HG03439 (cell line): ENCODE measurements at regions not wholly inside any gene's neighbourhood (a gene's known extent, or its start where the extent isn't known, plus 50 kb on each side); places are given as distances from the start of the nearest gene placed in this dataset.

Experiments
- ATAC-seq: cut with Tn5 transposase; IDR thresholded peaks from one replicate; pipeline ENCODE4 v1.9.1; 2021; ENCODE audit warnings: mild to moderate bottlenecking, moderate library complexity; ENCODE audit not compliant: unreplicated experiment

DNA sequence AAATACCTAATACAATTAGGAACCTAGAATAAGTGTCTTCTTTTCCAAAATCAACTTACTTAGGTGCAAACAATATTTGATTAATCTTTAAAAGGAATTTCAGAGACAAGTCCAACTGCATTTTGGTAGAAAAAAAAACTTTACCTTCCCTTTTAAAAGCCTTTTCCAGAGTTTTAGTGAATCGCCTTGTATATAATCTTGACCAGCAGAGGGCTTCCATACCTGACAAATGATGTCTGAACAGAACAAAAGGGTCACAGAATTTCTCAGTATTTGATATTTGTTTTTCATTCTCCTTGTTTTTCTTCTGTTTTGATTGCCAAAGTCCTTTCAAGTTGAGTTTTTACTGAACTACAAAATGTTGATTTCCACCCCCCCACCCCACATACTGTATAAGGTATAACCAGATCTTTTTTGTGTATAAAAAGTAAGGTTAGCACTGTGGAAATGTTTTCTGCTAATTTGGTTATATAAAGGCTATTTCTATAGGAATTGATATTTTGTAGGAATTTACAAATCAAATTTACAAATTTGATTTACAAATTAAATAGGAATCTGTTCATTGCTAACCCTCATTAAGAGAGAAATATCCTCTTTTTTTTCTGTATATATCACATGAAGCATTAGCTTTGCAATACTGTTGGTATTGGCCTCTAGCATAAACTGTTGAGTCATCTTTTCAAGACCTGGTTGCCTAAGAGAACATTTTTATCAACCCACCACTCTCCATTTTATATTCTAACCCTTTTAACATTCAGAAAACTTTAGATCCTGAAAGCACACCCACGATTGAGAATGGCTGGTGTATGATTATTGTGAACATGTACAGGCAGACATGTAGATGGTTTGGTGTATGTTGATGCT lies 464.1 kb upstream of the RARB start:
- ATAC-seq, result peak; percentile 53

DNA sequence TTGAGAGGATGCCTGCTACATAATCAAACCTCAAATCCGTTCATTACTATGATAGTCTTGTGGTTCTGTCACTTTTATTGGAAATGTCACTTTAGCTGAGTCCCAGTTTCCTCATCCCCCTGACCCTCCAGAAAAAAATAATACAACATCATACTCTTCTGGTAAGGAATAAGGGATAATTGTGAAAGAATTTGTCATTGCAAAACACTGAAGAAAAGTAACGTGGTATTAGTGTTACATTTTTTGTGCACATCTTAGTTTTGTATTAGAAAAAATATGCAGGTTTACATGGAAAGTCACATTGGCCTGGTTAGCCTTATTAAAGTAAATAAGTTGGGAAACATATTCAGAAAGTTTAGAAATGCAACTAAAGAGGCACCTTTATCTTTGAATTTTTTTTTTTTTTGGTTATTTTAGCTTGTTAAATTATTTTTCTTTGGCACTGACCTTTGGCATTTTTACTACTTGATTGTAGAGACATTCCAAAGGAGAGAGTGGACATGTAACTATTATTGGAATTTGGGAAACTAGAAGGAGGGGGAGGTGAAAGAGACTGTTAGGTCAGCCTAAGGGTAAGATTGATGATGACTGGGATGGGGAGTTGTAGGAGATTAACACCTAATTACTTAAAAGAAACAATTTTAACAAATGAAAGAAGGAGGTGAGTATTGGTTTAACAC lies 462.2 kb upstream of the RARB start:
- ATAC-seq, result no peak

DNA sequence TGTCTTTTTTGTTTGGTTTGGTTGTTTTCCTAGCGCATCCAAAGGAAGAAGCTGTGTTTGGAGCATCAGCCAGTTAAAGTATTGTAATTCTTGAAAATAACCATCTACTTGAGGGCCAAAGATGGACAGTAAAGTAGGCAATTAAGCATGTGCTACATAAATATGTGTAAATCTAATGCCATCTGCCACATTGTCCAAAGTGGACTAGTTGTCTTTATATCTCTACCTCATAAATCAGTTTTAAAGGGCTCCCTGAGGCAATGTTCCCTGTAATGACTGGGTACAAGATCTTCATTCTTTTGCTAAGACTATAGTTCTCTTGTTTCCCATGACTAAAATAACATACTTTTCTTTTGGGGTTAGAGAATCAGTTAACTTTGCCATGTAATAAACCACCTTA lies 460.0 kb upstream of the RARB start:
- ATAC-seq, result no peak

DNA sequence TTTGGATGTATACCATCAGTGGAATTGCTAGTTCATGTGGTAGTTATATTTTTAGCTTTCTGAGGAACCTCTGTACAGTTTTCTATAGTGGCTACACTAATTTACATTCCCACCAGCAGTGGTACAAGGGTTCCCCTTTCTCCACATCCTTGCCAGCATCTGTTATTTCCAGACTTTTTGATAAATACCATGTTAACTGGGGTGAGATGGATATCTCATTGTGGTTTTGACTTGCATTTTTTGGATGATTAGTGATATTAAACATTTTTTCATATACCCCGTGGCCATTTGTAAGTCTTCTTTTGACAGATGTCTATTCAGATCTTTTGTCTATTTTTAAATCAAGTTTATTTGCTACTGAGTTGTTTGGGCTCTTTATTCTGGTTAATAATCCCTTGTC lies 455.6 kb upstream of the RARB start:
- no peak for ATAC-seq

DNA sequence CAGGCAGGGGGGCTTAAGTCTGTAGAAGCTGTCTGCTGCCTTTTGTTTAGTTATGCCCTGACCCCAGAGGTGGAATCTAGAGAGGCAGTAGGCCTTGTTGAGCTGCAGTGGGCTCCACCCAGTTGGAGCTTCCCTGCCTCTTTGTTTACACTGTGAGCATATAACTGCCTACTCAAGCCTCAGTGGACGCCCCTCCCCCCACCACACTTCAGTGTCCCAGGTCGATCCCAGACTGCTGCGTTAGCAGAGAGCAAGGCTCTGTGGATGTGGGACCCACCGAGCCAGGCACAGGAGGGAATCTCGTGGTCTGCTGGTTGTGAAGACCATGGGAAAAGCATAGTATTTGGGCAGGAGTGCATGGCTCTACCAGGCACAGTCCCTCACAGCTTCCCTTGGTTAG lies 446.8 kb upstream of the RARB start:
- no peak for ATAC-seq

DNA sequence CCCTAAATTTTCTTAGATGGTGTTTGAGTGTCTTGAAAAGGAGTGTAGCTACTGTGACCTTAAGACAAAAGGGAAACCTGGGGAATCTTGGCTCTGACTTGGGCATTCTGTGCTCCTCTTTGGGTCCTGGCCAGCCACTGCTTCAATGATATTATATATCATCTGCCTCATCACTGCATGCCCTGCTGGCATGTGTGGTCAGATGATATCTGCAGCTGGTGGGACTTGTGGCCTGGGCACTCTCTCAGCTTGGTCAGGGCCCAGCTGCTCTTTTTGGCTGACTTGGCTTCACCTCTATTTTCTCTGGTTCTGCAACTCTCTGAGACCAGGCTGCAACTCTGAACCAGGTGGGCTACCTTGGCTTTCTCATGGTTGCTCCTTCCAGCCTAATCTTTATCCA lies 446.1 kb upstream of the RARB start:
- no peak for ATAC-seq

DNA sequence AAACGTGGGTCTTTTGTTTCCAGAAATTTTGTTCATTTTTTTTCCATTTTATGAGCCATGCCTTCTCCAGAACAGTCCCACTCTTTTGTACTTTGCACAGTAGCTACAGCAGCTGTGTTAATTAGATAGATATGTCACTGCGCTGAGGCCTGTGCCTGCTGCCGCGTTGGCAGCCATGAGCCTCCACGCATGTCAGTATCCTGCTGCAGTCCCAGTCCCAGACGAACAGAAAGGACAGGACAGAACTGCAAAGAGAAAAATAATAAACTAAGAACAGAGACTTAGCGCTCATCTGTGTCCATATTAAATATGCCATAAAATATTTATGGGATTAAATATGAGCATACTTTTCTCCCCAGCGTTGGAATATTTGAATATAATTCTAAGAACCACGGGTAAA lies 442.4 kb upstream of the RARB start:
- ATAC-seq, result no peak

DNA sequence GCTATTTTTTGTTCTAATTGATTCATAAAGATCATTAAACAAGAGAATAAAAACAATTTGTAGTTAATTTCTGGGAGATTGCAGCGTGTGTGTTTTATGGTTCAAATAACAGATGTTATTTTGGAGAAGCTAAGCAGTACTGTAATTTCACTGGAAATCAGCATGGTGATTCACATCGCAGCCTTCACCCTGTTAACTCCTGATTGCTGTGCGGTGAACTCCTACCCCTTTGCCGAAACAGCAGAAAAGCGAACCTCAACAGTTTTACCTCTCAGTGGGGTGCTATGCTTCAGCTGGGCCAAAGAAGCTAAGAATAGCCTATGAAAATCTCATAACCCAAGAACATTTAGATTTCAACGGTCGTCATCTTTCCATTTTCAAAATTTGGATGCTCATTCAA lies 441.5 kb upstream of the RARB start:
- ATAC-seq, result no peak

DNA sequence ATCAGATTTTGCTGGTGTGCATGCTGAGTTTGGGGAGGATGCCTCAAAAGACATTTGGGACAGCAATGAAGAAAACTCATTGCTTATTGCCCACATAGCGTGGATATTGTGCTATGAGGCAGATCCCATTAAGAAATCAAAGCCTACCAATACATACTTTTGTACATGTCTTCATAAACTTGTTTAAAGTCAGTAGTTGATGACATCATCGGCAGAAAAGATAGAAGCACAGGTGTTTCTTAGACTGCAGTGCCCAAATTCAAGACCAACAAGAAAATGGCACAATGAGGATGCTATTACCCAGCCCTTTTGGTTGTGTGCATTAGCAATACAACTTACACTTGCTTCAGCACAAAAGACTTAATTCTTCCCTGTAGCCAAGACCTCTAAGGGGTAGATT lies 428.7 kb upstream of the RARB start:
- no peak for ATAC-seq

DNA sequence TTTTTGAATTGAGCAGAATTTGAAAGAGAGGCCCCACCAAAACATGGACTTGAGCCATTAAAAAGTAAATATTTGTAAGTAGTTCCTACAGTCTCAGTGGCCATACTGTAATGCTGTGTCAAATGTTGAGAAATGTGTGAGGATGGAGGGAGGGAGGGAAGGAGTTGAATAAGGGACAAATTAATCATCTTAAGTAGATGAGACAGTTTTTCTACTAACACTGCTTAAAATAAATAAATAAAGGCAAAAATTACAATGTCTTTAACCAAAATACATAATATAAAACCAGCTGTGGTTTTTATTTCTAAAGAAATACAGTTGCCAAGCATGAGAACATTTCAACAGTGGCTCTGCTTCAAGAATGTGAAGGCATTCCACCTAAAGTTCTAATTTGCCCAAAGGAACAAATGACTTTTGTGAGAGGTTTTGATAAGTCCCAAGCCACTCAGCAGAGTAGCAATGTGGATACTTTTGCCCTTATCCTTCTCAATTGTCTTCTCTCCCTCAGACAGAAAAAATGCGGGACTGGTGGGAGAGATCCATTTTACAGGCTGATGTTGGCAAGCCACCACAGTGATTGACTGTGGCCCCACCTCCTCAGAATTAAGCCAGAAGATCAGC lies 427.0 kb upstream of the RARB start:
- no peak for ATAC-seq

DNA sequence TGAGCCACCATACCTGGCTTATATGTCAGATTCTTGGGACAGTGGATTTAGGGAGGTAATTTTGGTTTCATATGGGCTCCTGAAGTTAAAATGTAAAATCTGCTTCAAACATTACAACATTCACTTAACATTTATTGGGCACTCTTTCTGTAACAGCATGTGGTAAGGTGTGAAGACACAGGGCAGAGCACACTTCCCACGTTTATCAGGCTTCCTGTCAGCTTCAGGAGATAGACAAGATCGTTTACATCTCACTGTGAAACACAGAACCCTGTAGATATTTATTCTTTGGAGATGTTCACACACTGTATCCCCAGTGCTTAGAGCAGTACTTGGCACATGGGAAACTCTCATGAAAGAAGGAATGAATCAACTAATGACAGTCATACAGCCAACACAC lies 426.0 kb upstream of the RARB start:
- ATAC-seq, result no peak

DNA sequence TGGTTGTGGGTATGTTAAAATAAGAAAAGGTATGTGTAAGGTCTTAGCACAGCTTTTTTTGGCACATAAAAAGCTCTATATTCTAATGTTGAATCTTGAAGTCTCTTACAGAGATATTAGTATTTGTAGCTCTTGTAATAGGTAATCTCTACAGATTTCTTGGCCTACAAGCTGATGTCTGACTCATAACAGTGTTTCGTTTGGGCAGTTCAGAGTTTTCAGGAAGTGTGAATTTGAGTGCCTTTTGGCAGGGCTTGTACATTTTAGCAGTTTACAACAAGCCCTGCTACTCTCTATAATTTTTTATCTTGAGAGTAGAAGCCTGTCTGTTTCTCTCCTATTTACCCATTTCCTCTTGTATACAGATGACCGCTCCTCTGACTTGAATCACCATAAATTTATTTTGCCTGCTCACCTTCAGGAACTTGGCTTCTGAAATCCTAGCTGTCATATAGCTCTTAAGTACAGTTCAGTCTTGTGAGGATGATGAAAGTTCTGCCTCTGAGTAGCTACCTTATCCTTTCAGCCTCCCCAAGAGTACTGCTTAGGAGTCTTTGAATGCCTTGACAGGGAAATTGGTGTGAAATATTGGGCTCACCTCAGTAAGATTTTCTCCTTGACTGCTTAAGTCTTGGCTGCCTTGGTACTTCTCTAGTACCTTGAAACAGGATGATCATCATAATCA lies 419.9 kb upstream of the RARB start:
- ATAC-seq, result peak; percentile 99

DNA sequence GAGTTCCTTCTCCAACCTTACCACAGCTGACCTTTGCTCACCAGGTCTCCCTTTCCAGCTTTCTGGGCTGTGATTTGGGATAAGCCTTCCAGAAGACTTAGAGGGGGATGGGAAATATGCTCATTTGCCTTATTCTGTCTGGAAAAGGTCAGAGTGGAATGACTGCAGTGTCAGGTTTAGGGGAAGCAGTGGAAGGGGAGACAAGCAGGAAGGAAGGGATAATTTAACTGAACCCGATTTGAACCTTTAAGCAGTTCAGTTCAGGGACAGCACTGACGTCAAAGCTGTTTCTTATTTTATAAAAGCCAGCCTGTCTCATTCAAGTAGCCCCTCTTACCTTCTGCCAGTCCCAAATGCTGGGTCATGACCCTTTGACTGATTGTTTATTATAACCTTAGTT lies 418.4 kb upstream of the RARB start:
- no peak for ATAC-seq

DNA sequence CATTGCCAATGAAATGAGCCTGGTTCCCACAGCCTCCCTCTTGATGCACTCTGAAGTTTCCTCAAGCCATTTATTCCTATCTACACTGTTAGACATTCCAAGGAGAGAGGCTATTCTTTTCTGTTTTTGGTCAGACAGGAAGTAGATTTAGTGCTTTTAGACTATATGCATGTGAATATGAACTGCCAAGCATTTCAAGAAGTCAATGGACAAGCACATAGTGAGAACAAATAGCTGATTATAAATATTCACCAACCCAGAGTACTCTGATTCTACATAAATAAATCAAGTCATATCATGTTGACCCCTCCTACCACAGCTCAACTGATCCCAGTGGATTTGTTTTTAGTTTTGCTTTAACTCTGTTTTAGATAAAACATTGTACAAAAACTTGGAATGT lies 412.5 kb upstream of the RARB start:
- ATAC-seq, result no peak

DNA sequence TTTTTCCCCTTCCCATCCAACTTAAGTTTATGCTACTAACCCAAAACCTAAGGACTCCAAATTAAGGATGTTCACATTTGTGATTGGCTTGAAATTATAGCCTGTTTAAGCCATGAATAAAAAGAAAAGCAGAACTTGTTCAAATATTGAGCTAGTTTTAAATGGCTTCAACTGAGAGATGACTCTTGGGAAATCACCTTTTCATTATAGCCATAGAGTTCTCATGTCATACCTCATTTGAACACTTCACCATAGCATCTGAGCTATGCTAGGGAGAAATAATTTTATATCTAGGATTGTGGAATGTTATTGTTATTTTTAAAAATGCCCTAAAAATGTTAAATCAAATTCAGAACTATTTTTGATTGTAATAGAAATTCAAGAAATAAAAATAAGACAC lies 409.2 kb upstream of the RARB start:
- ATAC-seq, result no peak

DNA sequence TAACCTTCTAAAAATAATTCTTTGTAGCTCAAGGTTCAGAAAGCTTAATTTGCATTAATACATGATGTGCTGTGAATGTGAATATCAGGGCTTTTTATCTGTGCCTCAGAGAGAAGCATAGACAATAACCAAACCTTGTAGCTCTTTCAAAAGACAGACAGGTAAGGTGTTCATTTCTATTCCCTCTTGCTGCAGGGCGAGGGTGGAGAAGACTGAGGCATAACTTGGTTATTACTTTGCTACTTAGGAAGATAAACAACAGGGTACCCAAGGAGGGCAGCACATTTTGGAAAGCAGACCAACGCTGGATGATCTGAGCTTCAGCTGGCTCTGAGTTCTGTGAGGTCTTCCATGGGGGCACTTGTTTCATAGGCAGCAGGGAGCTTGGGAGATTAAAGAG lies 408.6 kb upstream of the RARB start:
- no peak for ATAC-seq

DNA sequence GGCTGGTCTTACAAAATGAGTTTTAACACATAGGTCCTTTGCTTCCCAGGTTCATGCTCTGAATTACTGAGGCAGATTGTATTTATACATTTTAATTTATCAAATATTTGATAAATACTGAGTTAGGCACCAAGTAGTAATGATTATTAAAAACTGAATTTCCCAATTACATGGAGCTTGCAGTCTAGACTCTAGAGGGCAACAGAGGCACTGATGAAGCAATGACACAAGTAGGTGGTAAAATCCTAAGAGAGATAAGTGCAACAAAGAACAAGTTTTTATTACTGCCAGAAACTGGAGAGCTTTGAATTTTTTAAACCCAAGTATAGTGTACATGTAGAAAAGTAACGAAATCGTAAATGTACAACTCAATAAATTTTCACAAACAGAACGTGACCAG lies 406.2 kb upstream of the RARB start:
- ATAC-seq, result no peak

DNA sequence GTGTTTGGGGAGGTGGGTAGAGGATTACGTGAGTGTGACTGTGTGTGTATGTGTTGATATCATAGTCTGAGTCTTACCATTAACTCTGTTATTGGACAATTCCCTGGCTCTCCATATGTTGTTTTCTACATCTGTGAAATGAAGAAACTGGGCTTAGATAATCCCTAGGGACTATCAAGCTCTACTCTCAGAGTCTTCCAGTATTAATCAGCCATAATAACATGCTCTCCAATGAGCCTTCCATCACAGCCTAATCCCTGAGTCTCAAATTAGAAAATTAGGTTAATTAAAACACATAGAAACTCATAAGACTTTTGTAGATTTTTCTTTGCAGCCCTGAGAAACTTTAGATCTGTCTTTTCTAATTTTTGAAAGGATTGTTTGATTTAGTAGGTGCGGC lies 404.2 kb upstream of the RARB start:
- no peak for ATAC-seq

DNA sequence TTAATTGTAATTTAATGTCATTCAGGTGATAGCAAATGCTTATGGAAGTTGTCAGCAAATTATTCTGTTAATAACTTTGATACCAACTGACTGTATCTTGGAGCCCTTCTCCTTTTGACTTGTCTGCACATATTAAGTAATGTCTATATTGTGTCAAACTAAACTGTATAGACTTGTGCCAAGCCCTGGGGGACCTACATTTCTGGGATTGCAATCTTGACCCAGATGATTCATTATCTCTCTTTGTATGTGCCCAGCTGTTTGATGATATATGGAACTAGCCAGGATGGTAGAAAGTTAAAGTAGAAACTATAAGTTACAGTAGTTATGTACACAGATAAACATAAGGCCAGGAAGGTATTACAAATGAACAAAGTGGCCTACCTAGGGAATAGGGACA lies 402.8 kb upstream of the RARB start:
- ATAC-seq, result no peak

DNA sequence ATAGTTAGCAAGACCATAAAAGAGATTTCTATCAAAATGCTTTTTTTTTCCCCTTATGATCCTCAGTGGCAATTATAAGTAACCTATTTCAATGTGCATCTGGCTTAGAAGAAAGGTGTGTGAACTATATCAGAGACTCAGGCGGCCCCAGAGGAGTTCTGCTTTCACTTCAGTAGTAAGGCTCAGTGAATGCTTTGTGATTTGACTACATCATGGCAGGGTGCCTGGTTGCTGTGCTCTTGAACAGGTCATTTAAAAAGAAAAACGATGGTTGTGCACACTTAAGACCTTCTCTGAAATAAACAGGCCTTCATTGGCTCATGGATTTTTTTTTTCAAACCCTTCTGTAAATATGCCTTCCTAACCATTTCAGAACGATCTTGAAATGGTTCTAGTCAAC lies 400.4 kb upstream of the RARB start:
- ATAC-seq, result no peak

DNA sequence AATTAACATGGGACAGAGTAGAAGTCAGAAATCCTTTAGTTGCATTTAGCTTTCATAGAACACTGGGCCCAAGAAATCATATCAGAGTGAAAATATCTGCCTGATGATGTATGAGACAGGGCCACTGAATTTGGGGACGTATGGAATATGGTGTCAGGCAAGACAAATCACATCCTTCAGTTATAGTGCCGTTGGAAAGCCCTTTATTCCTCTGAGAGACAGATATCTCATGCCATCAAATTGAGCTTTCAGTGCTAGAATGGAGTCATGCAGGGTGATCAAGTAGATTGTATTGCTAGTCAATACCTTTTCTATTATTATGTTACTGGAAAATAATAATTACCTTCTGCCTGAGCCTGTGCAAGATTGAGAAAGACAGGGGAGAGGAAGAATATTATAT lies 398.2 kb upstream of the RARB start:
- ATAC-seq, result no peak

DNA sequence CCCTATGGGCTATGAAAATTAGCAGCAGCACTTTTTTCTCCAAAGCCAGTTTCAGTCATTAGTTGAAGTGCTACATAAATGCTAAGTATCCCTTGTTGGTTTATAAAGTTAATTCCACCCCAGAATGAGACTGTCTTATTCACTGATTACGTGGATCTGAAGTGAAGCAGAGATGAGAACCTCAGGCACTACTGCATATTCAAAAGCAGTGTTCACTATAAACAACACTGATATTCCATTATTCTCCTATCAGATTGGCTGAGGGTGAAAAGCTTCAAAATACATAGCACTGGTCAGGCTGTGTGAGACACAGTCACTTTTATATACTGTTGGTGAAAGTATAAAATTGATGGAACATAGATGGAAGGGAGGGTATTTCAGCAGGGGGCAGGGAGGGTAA lies 395.7 kb upstream of the RARB start:
- no peak for ATAC-seq
